ENCODE measurements at regions not wholly inside any gene's neighbourhood (a gene's known extent, or its start where the extent isn't known, plus 50 kb on each side); places are given as distances from the start of the nearest gene placed in this dataset.

- no peak for DNase-seq
These were observed 67.7 kb upstream of the C1orf87 start for GRCh38 chr1:60141276-60141675.

GRCh38 chr1:60137406-60137805 is 63.8 kb upstream of the C1orf87 start:
- DNase-seq: no peak

- no peak for DNase-seq
These were observed 62.8 kb upstream of the C1orf87 start for GRCh38 chr1:60136395-60136794.

GRCh38 chr1:60134716-60135115 is 61.1 kb upstream of the C1orf87 start:
- no peak for DNase-seq

- peak; percentile 47 for DNase-seq
These were observed 60.3 kb upstream of the C1orf87 start for GRCh38 chr1:60133848-60134247.

- no peak for DNase-seq
These were observed 59.6 kb upstream of the C1orf87 start for GRCh38 chr1:60133000-60133673.

- no peak for DNase-seq
These were observed 58.5 kb upstream of the C1orf87 start for GRCh38 chr1:60132108-60132507.

GRCh38 chr1:60130703-60131102 is 57.1 kb upstream of the C1orf87 start:
- DNase-seq: no peak

- DNase-seq: no peak
These were observed 56.3 kb upstream of the C1orf87 start for GRCh38 chr1:60129911-60130310.

GRCh38 chr1:60126723-60127122 is 53.2 kb upstream of the C1orf87 start:
- peak; percentile 62 for DNase-seq
